ENCODE measurements at regions not wholly inside any gene's neighbourhood (a gene's known extent, or its start where the extent isn't known, plus 50 kb on each side); places are given as distances from the start of the nearest gene placed in this dataset.

DNA sequence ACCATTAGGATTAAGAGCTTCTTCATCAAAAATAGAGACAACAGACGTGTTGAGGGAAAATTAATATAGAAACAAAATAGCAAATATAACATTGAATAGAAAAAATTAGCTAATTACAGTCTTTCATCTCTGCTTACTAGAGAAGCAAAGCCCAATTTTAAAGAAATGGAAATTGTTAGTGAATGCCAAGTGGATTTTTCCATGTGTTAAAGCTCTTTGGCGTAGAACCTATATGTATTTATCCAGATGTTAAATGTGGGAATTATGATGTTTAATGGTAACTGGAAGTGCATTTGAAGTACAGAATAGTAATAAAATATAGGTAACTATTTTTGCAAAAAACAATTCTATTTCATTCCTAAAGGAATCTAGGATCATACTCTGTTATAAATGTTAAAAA lies 212.0 kb upstream of the COL3A1 start:
- TF ChIP-seq, protein P1, sequence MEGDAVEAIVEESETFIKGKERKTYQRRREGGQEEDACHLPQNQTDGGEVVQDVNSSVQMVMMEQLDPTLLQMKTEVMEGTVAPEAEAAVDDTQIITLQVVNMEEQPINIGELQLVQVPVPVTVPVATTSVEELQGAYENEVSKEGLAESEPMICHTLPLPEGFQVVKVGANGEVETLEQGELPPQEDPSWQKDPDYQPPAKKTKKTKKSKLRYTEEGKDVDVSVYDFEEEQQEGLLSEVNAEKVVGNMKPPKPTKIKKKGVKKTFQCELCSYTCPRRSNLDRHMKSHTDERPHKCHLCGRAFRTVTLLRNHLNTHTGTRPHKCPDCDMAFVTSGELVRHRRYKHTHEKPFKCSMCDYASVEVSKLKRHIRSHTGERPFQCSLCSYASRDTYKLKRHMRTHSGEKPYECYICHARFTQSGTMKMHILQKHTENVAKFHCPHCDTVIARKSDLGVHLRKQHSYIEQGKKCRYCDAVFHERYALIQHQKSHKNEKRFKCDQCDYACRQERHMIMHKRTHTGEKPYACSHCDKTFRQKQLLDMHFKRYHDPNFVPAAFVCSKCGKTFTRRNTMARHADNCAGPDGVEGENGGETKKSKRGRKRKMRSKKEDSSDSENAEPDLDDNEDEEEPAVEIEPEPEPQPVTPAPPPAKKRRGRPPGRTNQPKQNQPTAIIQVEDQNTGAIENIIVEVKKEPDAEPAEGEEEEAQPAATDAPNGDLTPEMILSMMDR (conservative IDR thresholded peaks at IDR 0.05; ENCODE audit: low read depth, low read length) = no peak
- TF ChIP-seq EZH2 (IDR thresholded peaks at IDR 0.05; ENCODE audit: borderline replicate concordance, low read depth, low read length, poor library complexity, severe bottlenecking) = no peak

Measured in A673 (cell line).